MV-4-11 (cell line): ENCODE measurements at regions not wholly inside any gene's neighbourhood (a gene's known extent, or its start where the extent isn't known, plus 50 kb on each side); places are given as distances from the start of the nearest gene placed in this dataset.
"Not testable (repeated sequence)": the region's sequence is repeated elsewhere in the genome, so short reads cannot be mapped to it uniquely, and the experiment has no call there.

Experiments used
- DNase-seq: peaks from one replicate; lab custom pipeline; 2025; lab: John Stamatoyannopoulos, UW

DNA sequence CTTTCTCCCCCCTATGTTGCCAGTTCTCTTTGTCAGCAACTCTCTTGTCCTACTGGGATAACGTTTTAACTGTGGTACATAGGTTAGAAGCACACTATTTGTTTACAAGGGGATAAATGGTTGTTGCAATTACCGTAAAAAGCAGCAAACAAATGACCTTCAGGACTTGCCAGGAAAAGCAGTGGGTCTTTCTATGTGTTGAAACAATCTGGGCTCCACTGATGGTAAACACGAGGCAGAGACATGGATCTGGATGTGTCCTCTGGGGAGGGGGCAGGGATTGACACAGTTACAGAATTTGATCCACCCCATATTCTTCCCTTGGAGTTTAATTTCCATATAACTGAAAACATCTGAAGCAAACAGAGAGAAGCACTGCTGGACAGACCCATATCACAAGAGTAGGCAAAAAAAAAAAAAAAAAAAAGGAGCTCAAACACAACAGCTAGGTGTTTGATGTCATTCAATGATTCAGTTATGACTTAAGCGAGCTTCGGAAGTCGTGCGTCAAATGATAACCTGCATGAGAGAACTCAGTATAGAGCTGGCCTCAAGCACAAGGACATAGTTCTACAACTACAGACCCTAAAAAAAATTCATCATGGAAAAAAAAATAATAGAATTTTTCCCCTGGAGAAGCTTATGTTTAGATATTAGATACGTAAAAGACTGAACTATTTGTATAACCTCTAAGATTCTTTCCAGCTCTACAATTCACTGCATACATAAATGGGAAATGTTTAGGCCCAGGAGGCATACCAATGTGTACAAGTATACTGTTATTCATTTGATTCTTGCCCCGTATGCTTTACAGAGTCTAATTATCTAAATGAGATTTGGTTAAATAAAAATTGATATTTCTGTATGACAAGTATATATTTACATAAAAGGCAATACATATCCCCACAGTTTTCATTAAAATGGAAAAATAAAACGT lies 127.7 kb downstream of the ALDH8A1 start:
- no peak for DNase-seq

DNA sequence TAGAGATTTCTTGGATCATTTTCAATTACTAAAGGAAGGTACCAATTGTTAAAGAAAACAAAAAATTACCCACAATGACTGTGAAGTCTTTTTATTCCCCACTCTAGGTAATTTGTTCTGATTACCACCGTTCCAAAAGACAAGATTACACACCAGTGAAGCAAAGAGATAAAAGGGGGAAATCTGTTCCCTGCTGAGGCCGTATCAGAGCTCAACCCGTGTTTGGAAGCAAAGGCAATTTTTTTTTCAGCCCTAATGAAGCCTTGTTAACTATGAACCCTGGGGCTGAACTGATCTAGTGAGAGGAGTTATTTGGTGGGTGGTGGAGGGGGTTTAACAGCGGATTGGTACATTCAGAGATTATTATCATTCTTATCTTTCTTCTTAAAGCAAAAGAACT lies 128.5 kb downstream of the ALDH8A1 start:
- no peak for DNase-seq

DNA sequence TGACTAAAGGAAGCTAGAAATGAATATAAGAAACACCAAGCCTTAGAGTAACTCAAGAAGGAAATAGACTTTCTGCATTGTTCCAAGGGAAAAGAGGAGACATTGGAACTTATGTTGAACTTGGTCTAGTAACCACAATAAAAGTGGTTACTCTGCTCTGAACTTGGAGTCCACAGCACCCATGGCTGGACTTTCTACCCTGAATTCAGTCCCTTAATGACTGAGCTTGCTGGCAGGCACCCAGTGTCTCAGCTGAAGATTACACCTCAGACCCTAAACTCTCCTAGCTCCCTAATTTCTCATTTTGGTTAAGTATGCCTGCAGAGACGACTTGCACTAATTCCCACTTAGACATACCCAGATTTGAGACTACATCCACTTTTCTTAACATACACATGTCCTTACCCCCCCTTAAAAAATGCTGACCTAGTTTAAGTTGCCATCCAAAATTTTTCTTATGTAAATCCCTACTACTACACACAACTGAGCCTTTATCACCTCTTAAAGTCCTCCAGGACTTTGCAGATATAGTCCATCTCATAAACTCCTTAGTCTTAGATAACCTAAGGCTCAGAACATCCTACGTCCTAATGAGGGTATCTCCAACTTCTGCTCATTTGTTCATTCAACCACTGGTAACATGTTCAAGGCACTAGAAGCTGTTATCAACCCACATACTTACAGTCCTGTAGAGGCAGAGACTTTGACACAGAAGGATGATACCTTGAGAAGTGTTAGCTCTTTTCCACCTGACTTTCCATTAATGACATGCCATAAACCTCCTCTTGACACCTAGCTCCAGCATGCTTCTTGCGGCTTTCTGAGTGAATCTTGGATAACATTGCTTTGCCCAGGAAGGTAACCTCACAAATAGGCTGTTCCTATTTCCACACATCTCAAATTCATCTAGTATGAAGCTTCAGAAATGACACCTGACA lies 129.8 kb downstream of the ALDH8A1 start:
- no peak for DNase-seq

DNA sequence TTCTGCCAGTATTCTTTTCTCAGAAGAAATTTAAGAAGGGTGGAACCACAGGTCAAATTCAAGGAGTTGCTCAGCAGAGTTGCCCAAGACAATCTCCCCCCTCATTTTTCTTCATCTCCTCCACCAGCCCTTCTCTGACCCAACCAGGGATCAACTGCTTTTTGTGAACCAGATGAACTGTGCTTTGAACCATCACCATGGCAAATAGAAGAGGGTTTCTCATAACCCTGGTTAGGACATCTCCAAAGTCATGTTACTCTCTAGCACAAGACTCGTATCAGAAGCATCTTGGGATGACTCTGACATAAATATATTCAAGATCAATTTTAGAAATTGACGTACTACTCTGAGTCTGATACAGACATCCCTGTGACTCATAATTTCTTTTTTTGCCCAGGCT lies 130.7 kb downstream of the ALDH8A1 start:
- DNase-seq = no peak

DNA sequence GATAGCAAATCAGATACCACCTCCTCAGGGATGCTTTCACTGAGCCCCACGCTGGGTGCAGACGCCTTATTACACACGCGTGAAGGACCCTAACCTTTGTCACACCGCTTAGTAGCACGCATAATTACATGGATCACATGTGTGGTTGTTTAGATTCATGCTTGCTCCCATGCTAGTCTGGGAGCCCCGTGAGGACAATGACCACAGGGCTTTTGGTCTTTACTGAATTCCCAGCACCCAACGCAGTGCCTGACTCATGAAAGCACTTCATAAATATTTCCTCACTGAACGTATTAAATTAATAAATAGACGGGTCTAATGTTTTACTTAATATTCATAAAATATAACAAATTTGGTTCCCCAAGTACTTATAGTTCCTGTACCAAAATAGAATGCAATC lies 132.5 kb downstream of the ALDH8A1 start:
- no peak for DNase-seq

DNA sequence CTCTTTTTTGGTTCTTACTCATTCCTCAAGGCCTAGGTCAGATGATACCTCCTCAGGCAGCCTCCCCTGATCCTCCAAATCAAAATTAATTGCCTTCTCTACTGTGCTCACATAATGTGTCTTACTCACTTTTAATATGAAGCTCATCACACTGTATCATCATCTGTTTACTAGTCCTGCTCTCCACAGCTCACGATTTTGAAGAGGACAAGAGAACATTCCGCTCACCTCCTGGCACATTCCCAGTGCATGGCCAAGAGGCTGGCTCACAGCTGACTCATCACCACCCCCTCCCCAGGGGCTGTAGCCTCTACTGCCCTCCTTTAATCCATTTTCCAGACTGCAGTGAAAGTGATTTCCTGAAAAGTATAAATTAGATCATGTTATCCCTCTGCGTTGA lies 133.1 kb downstream of the ALDH8A1 start:
- DNase-seq = no peak

DNA sequence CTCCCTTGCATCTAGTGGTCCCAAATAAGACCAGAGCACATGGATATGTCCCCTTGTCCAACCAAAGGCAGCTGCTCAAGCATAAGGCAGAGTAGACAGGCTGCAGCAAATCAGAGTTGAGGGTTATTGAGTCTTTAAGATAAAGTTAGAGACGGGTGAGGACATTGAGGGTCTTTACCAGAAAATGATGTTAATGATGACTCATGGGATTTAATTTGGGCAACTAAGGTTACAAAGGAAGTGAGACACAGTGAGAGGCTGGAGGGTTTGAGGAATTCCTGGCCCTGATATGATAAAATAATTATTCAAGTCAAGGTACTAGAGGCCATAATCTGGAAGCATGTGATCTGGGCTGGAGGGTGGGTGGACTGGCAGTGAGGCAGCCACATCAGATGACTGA lies 133.6 kb downstream of the ALDH8A1 start:
- DNase-seq = no peak

DNA sequence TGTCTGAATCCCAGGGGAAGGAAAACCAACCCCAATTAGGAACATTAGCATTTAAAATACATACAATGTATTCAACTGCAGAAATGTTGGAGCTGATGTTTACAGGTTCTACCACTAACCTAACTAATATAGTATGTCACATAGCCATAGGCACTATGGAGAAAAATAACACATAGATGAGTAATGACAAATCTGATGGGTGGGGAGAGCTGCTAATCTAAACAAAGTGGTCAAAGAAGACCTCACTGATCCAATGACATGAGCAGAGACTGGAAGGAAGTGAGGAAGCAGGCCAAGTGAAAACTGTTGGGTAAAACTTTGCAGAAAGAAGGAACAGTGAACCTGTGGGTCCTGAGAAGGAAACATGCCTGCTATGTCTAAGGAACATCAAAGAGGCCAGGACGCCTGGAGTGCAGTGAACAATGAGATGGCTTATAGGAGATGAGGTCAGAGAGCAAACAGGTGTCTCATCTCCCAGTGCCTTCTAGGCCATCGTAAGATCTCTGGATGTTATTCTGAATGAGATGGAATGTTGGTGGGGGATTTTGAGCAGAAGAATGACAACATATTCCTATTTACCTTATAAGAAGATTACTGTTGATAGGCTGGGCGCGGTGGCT lies 135.7 kb downstream of the ALDH8A1 start:
- DNase-seq = no peak

DNA sequence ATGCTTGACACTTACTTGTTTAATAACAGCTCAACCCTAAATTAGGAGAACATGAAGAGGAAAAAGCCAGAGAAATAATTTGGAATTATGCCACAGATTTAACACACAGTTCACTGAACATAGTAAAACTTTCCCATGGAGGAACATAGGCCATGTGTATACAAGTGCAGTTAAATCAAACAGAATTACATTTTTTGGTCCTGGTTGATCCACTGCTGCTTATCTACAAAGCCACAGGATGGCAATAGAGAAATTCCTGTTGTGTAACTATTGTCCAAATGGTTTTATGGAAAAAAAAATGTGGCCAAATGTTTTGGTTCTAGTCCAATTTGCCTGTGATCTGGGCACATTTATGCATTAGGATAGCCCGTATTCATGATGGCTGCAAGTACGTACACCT lies 136.8 kb downstream of the ALDH8A1 start:
- no peak for DNase-seq

DNA sequence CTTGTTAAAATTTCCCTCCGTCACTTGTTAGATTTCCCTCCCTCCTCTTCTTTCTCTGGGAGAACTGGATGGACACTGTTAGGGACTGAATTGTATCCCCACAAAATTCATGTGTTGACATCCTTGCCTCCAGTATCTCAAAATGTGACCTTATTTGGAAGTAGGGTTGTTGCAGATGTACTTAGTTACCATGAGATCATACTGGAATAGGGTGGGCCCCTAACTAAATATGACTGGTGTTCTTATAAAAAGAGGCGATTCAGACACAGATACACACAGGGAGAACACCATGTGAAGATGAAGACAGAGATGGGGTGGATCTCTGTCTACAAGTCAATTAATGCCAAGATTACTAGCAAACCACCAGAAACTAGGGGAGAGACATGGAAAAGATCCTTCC lies 139.5 kb downstream of the ALDH8A1 start:
- no peak for DNase-seq

DNA sequence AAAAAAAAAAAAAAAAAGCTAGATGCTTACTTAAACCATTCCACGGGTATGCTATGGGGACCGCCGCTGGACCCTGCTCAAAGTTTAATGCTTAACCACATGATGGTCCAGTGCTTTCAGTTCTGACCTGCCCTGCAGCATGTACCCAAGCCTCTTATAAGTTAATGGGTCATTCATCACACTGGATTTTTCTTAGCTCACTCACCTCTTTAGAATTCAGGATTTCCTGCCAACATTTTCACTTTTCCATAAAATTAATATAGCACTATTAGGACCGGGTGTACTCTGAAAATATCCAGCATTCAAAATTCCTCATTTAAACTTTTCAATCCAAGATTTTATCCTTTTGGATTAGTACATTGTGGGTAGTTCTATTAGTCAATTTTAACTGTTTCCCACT lies 140.8 kb downstream of the ALDH8A1 start:
- DNase-seq = no peak

DNA sequence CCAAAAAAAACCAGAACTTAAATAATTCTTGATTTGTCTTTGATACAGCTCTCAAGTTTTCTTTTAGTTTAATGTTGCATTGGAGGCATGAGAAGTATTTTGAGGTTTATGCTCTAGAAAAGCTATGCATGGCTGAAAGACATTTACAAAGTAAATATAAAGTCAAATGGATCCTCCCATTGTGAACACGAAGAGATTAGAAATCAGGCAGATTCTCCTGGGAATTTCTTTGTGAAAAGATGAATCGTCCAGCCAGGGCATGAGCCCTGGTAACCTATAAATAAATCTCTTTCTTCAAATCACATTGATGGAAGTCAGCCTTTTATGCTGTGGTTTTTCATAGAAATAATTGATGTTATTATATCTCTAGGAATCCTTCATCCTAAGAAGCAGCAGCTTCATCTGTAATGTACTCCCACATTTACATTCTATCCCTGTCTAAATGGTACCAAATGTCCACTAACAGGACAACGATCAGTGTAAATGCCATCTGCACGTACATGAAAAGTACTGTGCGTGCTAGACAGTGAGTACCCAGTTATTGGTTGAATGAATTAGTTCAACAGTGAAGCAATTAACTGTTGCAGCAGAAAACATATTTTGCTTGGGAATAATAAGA lies 143.6 kb downstream of the ALDH8A1 start:
- DNase-seq = no peak

DNA sequence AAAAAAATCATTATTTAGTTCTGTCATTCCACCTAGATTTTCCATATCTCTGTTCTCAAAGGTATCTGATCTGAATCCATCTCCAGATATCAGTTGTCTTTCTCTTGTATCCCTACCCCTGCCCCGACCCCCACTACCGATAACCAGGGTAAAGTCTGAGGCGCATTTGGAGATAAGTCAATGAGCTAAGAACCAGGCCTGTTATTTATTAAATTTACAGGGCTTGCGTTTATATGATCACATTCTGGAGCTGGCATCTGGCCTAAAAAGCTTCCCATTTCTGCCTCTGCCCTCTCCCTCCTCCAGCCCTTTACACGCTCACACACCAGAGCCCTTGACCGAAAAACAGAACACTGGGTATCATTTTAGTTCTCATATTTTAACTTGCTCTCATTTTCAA lies 144.7 kb downstream of the ALDH8A1 start:
- DNase-seq = no peak

DNA sequence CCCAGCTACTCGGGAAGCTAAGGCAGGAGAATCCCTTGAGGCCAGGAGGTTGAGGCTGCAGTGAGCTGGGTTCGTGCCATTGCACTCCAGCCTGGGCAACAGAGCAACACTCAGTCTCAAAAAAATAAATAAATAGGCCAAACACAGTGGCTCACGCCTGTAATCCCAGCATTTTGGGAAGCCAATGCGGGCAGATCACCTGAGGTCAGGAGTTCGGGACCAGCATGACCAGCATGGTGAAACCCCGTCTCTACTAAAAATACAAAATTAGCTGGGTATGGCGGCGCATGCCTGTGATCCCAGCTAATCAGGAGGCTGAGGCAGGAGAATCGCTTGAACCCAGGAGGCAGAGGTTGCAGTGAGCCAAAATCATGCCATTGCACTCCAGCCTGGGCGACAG lies 145.6 kb downstream of the ALDH8A1 start:
- DNase-seq = not testable (repeated sequence)

DNA sequence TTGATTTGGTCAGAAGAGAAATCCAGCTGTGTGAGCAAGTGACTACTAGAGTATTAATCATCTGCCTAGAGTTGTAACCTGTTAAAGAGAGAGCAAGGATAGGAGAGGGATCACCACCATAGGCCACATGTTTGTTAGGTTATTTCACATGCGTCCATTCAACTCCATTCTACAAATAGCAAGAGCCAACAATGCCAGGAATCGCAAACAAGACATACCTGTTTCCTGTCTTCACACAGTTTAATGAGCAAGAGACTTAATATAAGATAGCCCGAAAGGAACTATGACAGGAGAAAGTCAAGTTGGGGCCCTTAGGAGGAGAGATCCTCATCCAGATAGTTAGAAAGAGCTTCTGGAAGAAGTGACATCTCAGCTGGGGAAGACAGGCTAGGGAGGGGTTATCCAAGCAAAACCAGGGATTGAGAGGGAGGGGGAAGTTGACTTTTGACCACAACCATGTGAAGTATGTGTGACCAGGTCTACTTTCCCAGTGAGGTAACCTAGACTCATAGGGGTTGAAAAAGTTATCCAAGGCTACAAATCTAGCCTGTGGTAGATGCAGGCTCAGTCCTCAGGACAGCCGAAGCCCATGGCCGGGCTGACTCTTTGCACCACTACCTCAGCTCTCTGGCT lies 147.4 kb downstream of the ALDH8A1 start:
- DNase-seq = no peak

DNA sequence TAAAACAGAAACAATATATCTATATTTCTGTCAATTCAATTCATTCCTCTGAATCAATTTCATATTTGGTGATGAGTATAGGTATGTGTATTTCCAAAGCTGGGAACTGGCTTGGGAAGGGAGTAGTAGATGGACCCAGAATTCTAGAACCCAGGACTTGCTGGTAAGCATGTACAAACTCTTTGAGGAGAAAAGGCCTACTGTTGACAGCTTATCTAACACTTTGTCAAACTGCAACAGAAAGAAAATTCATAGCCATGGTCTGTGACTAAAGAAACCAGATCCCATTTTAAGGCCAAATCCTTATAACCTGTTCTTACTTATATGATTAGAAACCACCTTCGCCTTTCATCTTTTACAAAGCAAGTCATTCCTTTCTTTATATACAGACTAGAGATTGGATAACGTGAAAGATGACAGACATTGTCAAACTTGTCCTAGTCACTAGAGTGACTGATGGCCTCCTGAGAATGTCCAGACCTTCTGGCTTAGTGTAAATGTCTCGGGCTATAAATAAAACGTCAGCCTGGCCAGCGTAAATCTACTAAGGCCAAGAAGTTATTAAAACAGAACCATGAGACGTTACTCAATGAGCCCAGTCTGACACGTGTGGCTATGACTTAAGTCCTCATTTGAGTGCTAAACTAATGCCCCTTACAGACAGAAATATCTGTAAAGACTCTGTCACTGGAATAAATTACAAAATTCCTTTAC lies 152.3 kb downstream of the ALDH8A1 start:
- no peak for DNase-seq

DNA sequence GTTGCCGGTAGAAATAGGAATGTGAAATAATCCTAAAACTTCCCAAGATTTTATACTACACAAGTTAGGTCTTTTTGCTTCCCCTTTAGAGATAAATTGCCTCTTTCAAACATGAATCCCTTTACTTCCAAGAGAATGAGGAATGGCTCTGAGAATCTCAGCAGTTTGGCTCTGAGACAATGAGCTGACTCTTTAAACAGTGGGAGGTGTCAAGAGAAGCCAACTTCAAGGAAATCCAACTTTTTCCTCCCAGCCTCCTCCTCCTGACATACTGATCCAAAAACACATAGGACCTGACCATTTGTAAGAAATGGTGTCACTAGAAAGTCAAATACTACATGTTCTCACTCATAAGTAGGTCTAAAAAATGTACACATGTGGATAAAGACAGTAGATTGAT lies 154.2 kb downstream of the ALDH8A1 start:
- DNase-seq = no peak

DNA sequence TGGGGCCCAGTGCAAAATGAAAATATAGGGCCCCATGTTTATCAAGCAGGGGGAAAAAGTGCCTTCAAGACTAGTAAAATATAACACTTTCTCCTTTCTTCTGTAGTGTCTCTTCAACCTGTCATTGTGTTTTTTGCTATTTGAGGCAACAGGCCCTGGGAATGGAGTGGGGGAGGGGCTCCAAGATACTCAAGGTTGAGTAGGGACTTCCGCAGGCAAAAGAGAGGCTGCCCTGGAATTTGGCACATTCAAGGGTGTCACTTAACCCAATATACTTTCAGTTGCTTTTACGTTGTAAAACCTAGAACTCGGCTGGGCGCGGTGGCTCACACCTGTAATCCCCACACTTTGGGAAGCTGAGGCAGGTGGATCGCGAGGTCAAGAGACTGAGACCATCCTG lies 154.9 kb downstream of the ALDH8A1 start:
- no peak for DNase-seq

DNA sequence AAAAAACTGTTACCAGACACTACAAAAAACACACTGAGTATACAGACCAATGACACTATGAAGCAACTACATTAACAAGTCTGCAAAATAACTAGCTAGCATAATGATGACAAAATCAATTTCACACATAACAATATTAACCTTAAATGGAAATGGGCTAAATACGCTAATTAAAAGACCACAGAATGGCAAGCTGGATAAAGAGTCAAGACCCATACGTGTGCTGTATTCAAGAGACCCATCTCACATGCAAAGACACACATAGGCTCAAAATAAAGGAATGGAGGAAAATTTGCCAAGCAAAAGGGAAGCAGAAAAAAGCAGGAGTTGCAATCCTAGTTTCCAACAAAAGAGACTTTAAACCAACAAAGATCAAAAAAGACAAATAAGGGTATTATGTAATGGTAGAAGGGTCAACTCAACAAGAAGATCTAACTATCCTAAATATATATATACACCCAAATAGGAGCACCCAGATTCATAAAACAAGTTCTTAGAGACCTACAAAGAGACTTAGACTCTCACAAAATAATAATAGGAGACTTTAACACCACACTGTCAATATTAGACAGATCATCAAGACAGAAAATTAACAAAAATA lies 158.6 kb downstream of the ALDH8A1 start:
- DNase-seq = not testable (repeated sequence)

DNA sequence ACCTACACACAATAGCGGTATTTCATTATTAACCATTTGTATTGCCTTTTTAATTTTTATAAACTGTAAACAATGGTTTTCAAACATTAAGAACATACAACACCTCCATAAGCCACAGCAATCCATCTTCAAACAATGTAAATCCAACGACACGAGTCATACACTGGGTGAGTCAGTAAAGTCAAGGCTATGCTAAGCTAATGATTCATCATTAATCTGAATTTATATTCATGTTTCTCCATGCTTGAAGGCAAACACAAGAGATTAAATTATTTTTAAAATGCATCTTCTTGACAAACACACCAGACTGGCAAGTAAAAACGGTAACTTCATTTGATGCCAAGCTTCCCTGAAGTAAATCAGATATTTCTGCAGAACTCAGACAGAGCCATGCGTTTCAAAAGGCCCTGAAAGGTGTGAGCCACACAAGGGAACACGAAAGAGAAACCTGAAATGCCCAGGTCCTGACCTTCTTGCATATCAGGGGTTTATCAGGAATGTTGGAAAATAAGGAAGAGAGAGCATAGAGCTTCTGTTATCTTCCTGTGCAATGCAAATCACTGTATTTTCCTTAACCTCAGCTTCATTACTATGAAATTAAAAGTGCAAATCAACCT lies 162.5 kb downstream of the ALDH8A1 start:
- DNase-seq = no peak
